ENCODE measurements at regions not wholly inside any gene's neighbourhood (a gene's known extent, or its start where the extent isn't known, plus 50 kb on each side); places are given as distances from the start of the nearest gene placed in this dataset.

- Histone ChIP-seq H3K27ac (ENCODE audit: low read depth, low read length, poor library complexity, severe bottlenecking) (no peak overlapping the region), H3K27me3 (replicated peaks; ENCODE audit: insufficient read depth, low read depth, low read length, poor library complexity) (no peaks in the 10 kb centered on the region), H3K9me3 (ENCODE audit: low read depth, low read length, poor library complexity, severe bottlenecking) (peaks cover 17% of the 10 kb centered on the region), H3K36me3 (ENCODE audit: insufficient read depth, low read length, poor library complexity, severe bottlenecking) (no peaks in the 10 kb centered on the region), H3K4me1 (ENCODE audit: insufficient read depth, low read length, poor library complexity, severe bottlenecking) (no peaks in the 10 kb centered on the region), H3K4me3 (ENCODE audit: low read depth, low read length, poor library complexity, severe bottlenecking) (no peak overlapping the region)
- TF ChIP-seq EZH2 (IDR thresholded peaks at IDR 0.05; ENCODE audit: borderline replicate concordance, low read depth, low read length, poor library complexity, severe bottlenecking), result no peak
- TF ChIP-seq, protein P1, sequence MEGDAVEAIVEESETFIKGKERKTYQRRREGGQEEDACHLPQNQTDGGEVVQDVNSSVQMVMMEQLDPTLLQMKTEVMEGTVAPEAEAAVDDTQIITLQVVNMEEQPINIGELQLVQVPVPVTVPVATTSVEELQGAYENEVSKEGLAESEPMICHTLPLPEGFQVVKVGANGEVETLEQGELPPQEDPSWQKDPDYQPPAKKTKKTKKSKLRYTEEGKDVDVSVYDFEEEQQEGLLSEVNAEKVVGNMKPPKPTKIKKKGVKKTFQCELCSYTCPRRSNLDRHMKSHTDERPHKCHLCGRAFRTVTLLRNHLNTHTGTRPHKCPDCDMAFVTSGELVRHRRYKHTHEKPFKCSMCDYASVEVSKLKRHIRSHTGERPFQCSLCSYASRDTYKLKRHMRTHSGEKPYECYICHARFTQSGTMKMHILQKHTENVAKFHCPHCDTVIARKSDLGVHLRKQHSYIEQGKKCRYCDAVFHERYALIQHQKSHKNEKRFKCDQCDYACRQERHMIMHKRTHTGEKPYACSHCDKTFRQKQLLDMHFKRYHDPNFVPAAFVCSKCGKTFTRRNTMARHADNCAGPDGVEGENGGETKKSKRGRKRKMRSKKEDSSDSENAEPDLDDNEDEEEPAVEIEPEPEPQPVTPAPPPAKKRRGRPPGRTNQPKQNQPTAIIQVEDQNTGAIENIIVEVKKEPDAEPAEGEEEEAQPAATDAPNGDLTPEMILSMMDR (conservative IDR thresholded peaks at IDR 0.05; ENCODE audit: low read depth, low read length), result no peak
- ChIA-PET CTCF (no interaction called here), POLR2A (ENCODE audit: low non-redundant PET) (no interaction called here)
- no peak for DNase-seq (ENCODE audit: low spot score)
- BruUV-seq (replicated peaks), result no TSS peak
- intact Hi-C loops (cut with micrococcal nuclease; ENCODE audit: unreplicated experiment), result no loop called here
Observed at GRCh38 chr4:35760807-35761206, 483.5 kb downstream of the ARAP2 start.

DNA sequence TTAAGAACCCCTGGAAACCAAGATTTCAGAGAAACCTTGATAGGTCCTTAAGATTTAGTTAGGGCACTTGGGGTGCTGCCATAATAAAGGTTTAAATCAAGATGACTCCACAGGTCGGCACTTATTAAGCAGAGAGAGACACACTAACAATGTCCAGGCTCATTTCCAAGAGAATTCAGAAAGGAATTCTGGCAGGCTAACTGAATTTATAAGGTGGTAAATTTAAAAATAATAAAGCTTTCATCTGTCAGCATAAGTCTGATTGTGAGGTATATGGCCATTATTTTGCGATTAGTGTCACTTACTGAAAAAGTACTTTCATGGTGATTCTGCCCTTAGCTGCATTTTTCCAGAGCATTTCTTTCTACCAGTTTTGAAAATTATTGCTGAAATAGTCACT is 472.7 kb downstream of the ARAP2 start:
- CTCF ChIA-PET, result no interaction called here
- no peak overlapping the region for H3K4me3 ChIP-seq (ENCODE audit: low read depth, low read length, poor library complexity, severe bottlenecking)
- intact Hi-C loops (cut with micrococcal nuclease; ENCODE audit: unreplicated experiment), result no loop called here

DNA sequence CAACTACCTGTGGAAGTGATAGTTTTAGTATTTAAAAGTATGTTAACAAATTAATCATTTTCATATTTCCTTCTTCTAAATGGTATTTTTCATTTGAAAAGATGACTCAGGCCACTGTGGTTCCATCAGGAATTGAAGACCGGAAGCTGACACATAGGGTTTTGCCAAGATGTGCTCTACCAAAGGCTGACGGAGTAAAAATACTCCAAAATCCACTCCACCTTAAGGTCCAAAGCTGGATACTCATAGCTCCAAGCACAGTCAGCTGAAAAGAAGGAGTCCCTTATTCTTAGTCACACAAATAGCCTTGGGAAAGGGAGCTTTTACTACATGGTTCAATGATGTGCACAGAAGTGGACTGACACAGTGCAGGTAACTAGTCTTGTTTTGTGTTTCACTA is 472.0 kb downstream of the ARAP2 start:
- H3K27me3 ChIP-seq (replicated peaks; ENCODE audit: insufficient read depth, low read depth, low read length, poor library complexity), result no peaks in the 10 kb centered on the region
- TF ChIP-seq, protein P1 (conservative IDR thresholded peaks at IDR 0.05; ENCODE audit: low read depth, low read length), result no peak
- no peak for TF ChIP-seq EZH2 (IDR thresholded peaks at IDR 0.05; ENCODE audit: borderline replicate concordance, low read depth, low read length, poor library complexity, severe bottlenecking)
- no peaks in the 10 kb centered on the region for H3K4me1 ChIP-seq (ENCODE audit: insufficient read depth, low read length, poor library complexity, severe bottlenecking)
- peaks cover 2% of the 10 kb centered on the region for H3K9me3 ChIP-seq (ENCODE audit: low read depth, low read length, poor library complexity, severe bottlenecking)
- CTCF ChIA-PET, result no interaction called here
- H3K36me3 ChIP-seq (ENCODE audit: insufficient read depth, low read length, poor library complexity, severe bottlenecking), result no peaks in the 10 kb centered on the region
- H3K4me3 ChIP-seq (ENCODE audit: low read depth, low read length, poor library complexity, severe bottlenecking), result no peak overlapping the region
- H3K27ac ChIP-seq (ENCODE audit: low read depth, low read length, poor library complexity, severe bottlenecking), result no peak overlapping the region
- intact Hi-C loops (cut with micrococcal nuclease; ENCODE audit: unreplicated experiment), result no loop called here
- no TSS peak for BruUV-seq (replicated peaks)
- POLR2A ChIA-PET (ENCODE audit: low non-redundant PET), result no interaction called here
- no peak for DNase-seq (ENCODE audit: low spot score)

More for the DNA sequence above, 472.7 kb downstream of the ARAP2 start:
- TF ChIP-seq, protein P1 (conservative IDR thresholded peaks at IDR 0.05; ENCODE audit: low read depth, low read length), result no peak
- TF ChIP-seq EZH2 (IDR thresholded peaks at IDR 0.05; ENCODE audit: borderline replicate concordance, low read depth, low read length, poor library complexity, severe bottlenecking), result no peak
- Histone ChIP-seq H3K9me3 (ENCODE audit: low read depth, low read length, poor library complexity, severe bottlenecking) (peaks cover 2% of the 10 kb centered on the region), H3K36me3 (ENCODE audit: insufficient read depth, low read length, poor library complexity, severe bottlenecking) (no peaks in the 10 kb centered on the region), H3K4me1 (ENCODE audit: insufficient read depth, low read length, poor library complexity, severe bottlenecking) (no peaks in the 10 kb centered on the region), H3K27me3 (replicated peaks; ENCODE audit: insufficient read depth, low read depth, low read length, poor library complexity) (no peaks in the 10 kb centered on the region), H3K27ac (ENCODE audit: low read depth, low read length, poor library complexity, severe bottlenecking) (no peak overlapping the region)
- BruUV-seq (replicated peaks), result no TSS peak
- POLR2A ChIA-PET (ENCODE audit: low non-redundant PET), result no interaction called here
- no peak for DNase-seq (ENCODE audit: low spot score)
